ENCODE measurements at regions not wholly inside any gene's neighbourhood (a gene's known extent, or its start where the extent isn't known, plus 50 kb on each side); places are given as distances from the start of the nearest gene placed in this dataset.

DNA sequence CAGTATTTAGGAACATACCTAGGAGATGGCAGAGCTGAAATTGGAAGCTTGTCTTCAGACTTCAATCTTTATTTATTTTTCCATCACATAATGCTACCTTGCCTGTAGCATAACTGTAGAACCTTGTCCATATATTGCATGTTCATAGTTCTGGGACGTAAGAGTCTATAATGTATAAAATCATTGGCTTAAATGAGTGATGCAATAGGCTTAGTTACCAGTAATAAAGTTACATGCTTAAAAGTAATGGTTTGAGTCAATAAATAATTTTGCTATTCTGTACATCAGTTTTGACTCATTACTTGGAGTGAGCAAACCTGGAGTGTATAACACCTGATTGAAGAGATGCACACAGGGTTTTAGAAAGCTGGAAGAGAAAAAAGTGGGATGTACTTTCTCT is 229.3 kb downstream of the CDCA7 start:
- ATAC-seq = no peak
- H3K4me2 ChIP-seq = no peak overlapping the region
- POLR2A ChIA-PET = no interaction called here
- no peaks in the 10 kb centered on the region for H3K9me3 ChIP-seq
- peaks cover 14% of the 10 kb centered on the region for H3K4me1 ChIP-seq
- TF ChIP-seq FOXS1 (CRISPR knock-in tag; IDR thresholded peaks at IDR 0.05) (no peak), ZSCAN20 (CRISPR knock-in tag; IDR thresholded peaks at IDR 0.05) (no peak), KDM5A (IDR thresholded peaks at IDR 0.05) (no peak), CHD4 (IDR thresholded peaks at IDR 0.05; ENCODE audit: borderline replicate concordance) (no peak), EHF (CRISPR knock-in tag; IDR thresholded peaks at IDR 0.05) (no peak), HEYL (CRISPR knock-in tag; IDR thresholded peaks at IDR 0.05) (no peak), MAZ (IDR thresholded peaks at IDR 0.05; ENCODE audit: borderline replicate concordance, low read depth, low read length) (no peak), EP300 (IDR thresholded peaks at IDR 0.05) (no peak)
- TF ChIP-seq, protein P1, sequence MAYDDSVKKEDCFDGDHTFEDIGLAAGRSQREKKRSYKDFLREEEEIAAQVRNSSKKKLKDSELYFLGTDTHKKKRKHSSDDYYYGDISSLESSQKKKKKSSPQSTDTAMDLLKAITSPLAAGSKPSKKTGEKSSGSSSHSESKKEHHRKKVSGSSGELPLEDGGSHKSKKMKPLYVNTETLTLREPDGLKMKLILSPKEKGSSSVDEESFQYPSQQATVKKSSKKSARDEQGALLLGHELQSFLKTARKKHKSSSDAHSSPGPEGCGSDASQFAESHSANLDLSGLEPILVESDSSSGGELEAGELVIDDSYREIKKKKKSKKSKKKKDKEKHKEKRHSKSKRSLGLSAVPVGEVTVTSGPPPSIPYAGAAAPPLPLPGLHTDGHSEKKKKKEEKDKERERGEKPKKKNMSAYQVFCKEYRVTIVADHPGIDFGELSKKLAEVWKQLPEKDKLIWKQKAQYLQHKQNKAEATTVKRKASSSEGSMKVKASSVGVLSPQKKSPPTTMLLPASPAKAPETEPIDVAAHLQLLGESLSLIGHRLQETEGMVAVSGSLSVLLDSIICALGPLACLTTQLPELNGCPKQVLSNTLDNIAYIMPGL (CRISPR knock-in tag; IDR thresholded peaks at IDR 0.05; ENCODE audit: borderline replicate concordance) = no peak
- TF ChIP-seq, protein P2, sequence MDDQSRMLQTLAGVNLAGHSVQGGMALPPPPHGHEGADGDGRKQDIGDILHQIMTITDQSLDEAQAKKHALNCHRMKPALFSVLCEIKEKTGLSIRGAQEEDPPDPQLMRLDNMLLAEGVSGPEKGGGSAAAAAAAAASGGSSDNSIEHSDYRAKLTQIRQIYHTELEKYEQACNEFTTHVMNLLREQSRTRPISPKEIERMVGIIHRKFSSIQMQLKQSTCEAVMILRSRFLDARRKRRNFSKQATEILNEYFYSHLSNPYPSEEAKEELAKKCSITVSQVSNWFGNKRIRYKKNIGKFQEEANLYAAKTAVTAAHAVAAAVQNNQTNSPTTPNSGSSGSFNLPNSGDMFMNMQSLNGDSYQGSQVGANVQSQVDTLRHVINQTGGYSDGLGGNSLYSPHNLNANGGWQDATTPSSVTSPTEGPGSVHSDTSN (IDR thresholded peaks at IDR 0.05) = no peak
- TF ChIP-seq, protein P3, sequence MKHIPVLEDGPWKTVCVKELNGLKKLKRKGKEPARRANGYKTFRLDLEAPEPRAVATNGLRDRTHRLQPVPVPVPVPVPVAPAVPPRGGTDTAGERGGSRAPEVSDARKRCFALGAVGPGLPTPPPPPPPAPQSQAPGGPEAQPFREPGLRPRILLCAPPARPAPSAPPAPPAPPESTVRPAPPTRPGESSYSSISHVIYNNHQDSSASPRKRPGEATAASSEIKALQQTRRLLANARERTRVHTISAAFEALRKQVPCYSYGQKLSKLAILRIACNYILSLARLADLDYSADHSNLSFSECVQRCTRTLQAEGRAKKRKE (CRISPR knock-in tag; IDR thresholded peaks at IDR 0.05; ENCODE audit: low read depth) = no peak
- TF ChIP-seq, protein P4, sequence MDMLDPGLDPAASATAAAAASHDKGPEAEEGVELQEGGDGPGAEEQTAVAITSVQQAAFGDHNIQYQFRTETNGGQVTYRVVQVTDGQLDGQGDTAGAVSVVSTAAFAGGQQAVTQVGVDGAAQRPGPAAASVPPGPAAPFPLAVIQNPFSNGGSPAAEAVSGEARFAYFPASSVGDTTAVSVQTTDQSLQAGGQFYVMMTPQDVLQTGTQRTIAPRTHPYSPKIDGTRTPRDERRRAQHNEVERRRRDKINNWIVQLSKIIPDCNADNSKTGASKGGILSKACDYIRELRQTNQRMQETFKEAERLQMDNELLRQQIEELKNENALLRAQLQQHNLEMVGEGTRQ (IDR thresholded peaks at IDR 0.05) = no peak
- TF ChIP-seq, protein P5, sequence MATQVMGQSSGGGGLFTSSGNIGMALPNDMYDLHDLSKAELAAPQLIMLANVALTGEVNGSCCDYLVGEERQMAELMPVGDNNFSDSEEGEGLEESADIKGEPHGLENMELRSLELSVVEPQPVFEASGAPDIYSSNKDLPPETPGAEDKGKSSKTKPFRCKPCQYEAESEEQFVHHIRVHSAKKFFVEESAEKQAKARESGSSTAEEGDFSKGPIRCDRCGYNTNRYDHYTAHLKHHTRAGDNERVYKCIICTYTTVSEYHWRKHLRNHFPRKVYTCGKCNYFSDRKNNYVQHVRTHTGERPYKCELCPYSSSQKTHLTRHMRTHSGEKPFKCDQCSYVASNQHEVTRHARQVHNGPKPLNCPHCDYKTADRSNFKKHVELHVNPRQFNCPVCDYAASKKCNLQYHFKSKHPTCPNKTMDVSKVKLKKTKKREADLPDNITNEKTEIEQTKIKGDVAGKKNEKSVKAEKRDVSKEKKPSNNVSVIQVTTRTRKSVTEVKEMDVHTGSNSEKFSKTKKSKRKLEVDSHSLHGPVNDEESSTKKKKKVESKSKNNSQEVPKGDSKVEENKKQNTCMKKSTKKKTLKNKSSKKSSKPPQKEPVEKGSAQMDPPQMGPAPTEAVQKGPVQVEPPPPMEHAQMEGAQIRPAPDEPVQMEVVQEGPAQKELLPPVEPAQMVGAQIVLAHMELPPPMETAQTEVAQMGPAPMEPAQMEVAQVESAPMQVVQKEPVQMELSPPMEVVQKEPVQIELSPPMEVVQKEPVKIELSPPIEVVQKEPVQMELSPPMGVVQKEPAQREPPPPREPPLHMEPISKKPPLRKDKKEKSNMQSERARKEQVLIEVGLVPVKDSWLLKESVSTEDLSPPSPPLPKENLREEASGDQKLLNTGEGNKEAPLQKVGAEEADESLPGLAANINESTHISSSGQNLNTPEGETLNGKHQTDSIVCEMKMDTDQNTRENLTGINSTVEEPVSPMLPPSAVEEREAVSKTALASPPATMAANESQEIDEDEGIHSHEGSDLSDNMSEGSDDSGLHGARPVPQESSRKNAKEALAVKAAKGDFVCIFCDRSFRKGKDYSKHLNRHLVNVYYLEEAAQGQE (IDR thresholded peaks at IDR 0.05) = no peak
- CTCF ChIA-PET = interaction anchor here (0.7 to 1.2 kb wide), 2 partner anchors 9 to 135 kb away, joined by 3 read pairs; no protein-coding TSS in a partner anchor
- WGBS (ENCODE audit: missing lambda C conversion rate) = 89% methylated on average over 1 of the region's 1 CpG
- no peak for DNase-seq (ENCODE audit: low read depth in 1 of 2, low spot score in 1 of 2)
- H3K27ac ChIP-seq = no peak overlapping the region
- FAIRE-seq = no peak
- H3K4me3 ChIP-seq = no peak overlapping the region

DNA sequence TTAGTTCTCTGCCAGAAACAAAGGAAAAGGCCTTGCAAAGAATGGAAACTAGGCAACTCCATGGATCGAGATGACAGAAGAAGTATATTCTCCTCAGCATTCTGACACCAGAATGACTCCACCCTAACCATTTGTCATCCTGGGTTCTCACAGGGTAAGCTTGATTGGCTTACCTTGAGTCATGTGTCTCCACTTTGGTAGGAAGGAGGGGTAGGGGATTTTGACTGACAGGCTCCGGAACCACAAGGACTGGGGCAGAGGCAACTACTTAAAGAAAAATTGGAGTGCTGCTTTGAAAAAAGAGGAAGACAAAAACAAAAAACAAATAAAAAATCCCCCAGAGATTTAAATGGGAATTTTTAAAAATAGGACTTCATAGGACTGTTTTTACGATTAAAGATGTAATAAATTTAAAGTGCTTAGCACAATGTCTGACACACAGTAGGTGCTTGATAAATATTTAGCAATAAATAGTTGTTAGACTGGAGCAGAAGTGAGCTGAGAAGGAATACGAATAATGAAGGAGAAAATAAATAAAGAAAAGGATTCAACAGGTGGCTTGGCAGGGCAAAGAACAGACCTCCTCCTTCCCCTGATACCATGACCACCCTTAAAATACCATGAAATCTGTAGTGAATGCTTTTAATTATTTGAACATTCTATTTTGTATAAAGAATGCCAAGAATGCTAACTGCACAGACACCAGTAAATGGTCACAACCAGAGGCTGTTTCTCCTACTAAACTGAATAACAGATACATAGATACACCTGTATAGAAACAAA is 230.2 kb downstream of the CDCA7 start:
- no peaks in the 10 kb centered on the region for H3K9me3 ChIP-seq
- H3K4me1 ChIP-seq = peaks cover 22% of the 10 kb centered on the region
- DNase-seq (ENCODE audit: low read depth in 1 of 2, low spot score in 1 of 2) = no peak
- ChIA-PET CTCF (interaction anchor here (1.2 kb wide), 1 partner anchor 136 kb away, joined by 3 read pairs; no protein-coding TSS in a partner anchor), POLR2A (no interaction called here)
- 85% methylated on average over 4 of the region's 4 CpGs for WGBS (ENCODE audit: missing lambda C conversion rate)
- no peak for ATAC-seq
- TF ChIP-seq SREBF2 (IDR thresholded peaks at IDR 0.05) (no peak), NFE2L2 (conservative IDR thresholded peaks at IDR 0.05; ENCODE audit: low read length) (no peak), MYC (IDR thresholded peaks at IDR 0.05; ENCODE audit: borderline replicate concordance, low read length) (no peak), CHD2 (IDR thresholded peaks at IDR 0.05; ENCODE audit: low read length, partially characterized antibody) (no peak), SMC3 (IDR thresholded peaks at IDR 0.05) (no peak), BCL3 (IDR thresholded peaks at IDR 0.05) (no peak), HEYL (CRISPR knock-in tag; IDR thresholded peaks at IDR 0.05) (no peak), CBX2 (IDR thresholded peaks at IDR 0.05; ENCODE audit: borderline replicate concordance, low read depth) (no peak), MAZ (IDR thresholded peaks at IDR 0.05; ENCODE audit: borderline replicate concordance, low read depth, low read length) (no peak), ZC3H11A (IDR thresholded peaks at IDR 0.05) (no peak), POLR2A (IDR thresholded peaks at IDR 0.05; ENCODE audit: low read length) (no peak), NR3C1 (IDR thresholded peaks at IDR 0.05) (no peak)
- TF ChIP-seq, protein P6, sequence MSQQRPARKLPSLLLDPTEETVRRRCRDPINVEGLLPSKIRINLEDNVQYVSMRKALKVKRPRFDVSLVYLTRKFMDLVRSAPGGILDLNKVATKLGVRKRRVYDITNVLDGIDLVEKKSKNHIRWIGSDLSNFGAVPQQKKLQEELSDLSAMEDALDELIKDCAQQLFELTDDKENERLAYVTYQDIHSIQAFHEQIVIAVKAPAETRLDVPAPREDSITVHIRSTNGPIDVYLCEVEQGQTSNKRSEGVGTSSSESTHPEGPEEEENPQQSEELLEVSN (IDR thresholded peaks at IDR 0.05; ENCODE audit: borderline replicate concordance, low read depth) = no peak
- TF ChIP-seq, protein P1 (CRISPR knock-in tag; IDR thresholded peaks at IDR 0.05; ENCODE audit: borderline replicate concordance) = no peak
- FAIRE-seq = no peak
- H3K27ac ChIP-seq = no peak overlapping the region
- H3K4me2 ChIP-seq = no peak overlapping the region
- H3K4me3 ChIP-seq = no peak overlapping the region

Data from A549 (cell line).